Keratinocyte (primary cell): ENCODE measurements at regions not wholly inside any gene's neighbourhood (a gene's known extent, or its start where the extent isn't known, plus 50 kb on each side); places are given as distances from the start of the nearest gene placed in this dataset.

Experiments
- DNase-seq: peaks from one replicate; pipeline ENCODE4 v3.0.0-alpha.2; 2011; ENCODE audit warnings: low read depth, missing footprints, low spot score
- FAIRE-seq: peaks from 2 replicates; lab custom pipeline; 2011; peaks lifted over from hg19 to GRCh38; lab: Jason Lieb, UNC
- H2AFZ ChIP-seq: 2 replicates; pipeline ENCODE4 v1.6.0; 2012; ENCODE audit warnings: low read length, control low read depth, inconsistent platforms; ENCODE audit not compliant: control insufficient read depth
- H3K27ac ChIP-seq: 2 replicates; pipeline ENCODE4 v1.5.1; 2011; ENCODE audit warnings: low read length; ENCODE audit not compliant: control insufficient read depth, insufficient read depth
- H3K27me3 ChIP-seq: 3 replicates; pipeline ENCODE4 v1.6.0; 2011; ENCODE audit warnings: low read length; ENCODE audit not compliant: control insufficient read depth, insufficient read depth; ENCODE audit errors: extremely low read depth
- H3K36me3 ChIP-seq, 2 experiments: 2 replicates in 1 of 2; 3 replicates in 1 of 2; pipeline ENCODE4 v1.5.1; 2011; ENCODE audit warnings: low read length in 2 of 2, mild to moderate bottlenecking in 1 of 2; ENCODE audit not compliant: control insufficient read depth in 2 of 2, insufficient read depth in 2 of 2; ENCODE audit errors: extremely low read depth in 1 of 2
- H3K4me1 ChIP-seq: 3 replicates; pipeline ENCODE4 v1.5.1; 2011; ENCODE audit warnings: low read length; ENCODE audit not compliant: control insufficient read depth, insufficient read depth; ENCODE audit errors: extremely low read depth
- H3K4me2 ChIP-seq: 3 replicates; pipeline ENCODE4 v1.6.0; 2011; ENCODE audit warnings: low read depth, low read length; ENCODE audit not compliant: control insufficient read depth, insufficient read depth; ENCODE audit errors: extremely low read depth
- H3K4me3 ChIP-seq, 3 experiments: fragments of 200-600 bp in 1 of 3; sonication (generic) in 1 of 3; 2 replicates in 2 of 3; 3 replicates in 1 of 3; pipeline ENCODE4 v1.5.1; 2011 to 2016; ENCODE audit warnings: low read length in 3 of 3, mild to moderate bottlenecking in 3 of 3, control low read depth in 2 of 3, inconsistent platforms in 1 of 3, low read depth in 1 of 3, mixed read lengths in 1 of 3, mixed run types in 1 of 3, moderate library complexity in 1 of 3; ENCODE audit not compliant: control insufficient read depth in 2 of 3, insufficient read depth in 2 of 3; ENCODE audit errors: extremely low read depth in 1 of 3
- H3K79me2 ChIP-seq: 2 replicates; pipeline ENCODE4 v1.6.0; 2012; ENCODE audit warnings: low read length; ENCODE audit not compliant: control insufficient read depth, insufficient read depth
- H3K9ac ChIP-seq: 3 replicates; pipeline ENCODE4 v1.6.0; 2011; ENCODE audit warnings: low read length; ENCODE audit not compliant: control insufficient read depth, insufficient read depth; ENCODE audit errors: extremely low read depth
- H3K9me1 ChIP-seq: 3 replicates; pipeline ENCODE4 v1.6.0; 2011; ENCODE audit warnings: low read length; ENCODE audit not compliant: control insufficient read depth, insufficient read depth; ENCODE audit errors: extremely low read depth
- H3K9me3 ChIP-seq: 2 replicates; pipeline ENCODE4 v1.5.1; 2012; ENCODE audit warnings: low read depth, low read length; ENCODE audit not compliant: control insufficient read depth
- H4K20me1 ChIP-seq: 3 replicates; pipeline ENCODE4 v1.6.0; 2011; ENCODE audit warnings: low read length; ENCODE audit not compliant: control insufficient read depth, insufficient read depth; ENCODE audit errors: extremely low read depth
- EZH2 ChIP-seq: IDR thresholded peaks from one replicate; pipeline ENCODE4 v1.6.1; 2012; ENCODE audit warnings: inconsistent platforms, mild to moderate bottlenecking, low read length, moderate library complexity
- dilution Hi-C: fragments of 300-500 bp; cut with MboI; formaldehyde crosslinking; loops from one replicate; pipeline ENCODE4 v1.7.0; 2020; ENCODE audit warnings: low sequenced_read_pairs; ENCODE audit not compliant: extremely low pct_ligation_motif_present
- TF ChIP-seq, protein P1 (sequence below), 3 experiments: IDR thresholded peaks in 1 of 3; conservative IDR thresholded peaks in 1 of 3; optimal IDR thresholded peaks in 1 of 3; 2 replicates in 2 of 3; 3 replicates in 1 of 3; pipeline versions ENCODE3 to v1.5.1; 2011; ENCODE audit warnings: low read length in 3 of 3, mild to moderate bottlenecking in 3 of 3, moderate library complexity in 2 of 3, control low read depth in 1 of 3, inconsistent platforms in 1 of 3; ENCODE audit not compliant: insufficient read depth in 2 of 3; ENCODE audit errors: extremely low read depth in 1 of 3

- H3K27me3 ChIP-seq: no peaks in the 10 kb centered on the region
- H3K9ac ChIP-seq: no peak overlapping the region
- H3K79me2 ChIP-seq: no peaks in the 10 kb centered on the region
- no peaks in the 10 kb centered on the region for H3K4me1 ChIP-seq
- H3K27ac ChIP-seq: no peak overlapping the region
- H3K9me3 ChIP-seq: no peaks in the 10 kb centered on the region
- no peaks in the 10 kb centered on the region for H3K36me3 ChIP-seq
- no peak overlapping the region for H3K4me3 ChIP-seq
- no peak for TF ChIP-seq EZH2
- TF ChIP-seq, protein P1, sequence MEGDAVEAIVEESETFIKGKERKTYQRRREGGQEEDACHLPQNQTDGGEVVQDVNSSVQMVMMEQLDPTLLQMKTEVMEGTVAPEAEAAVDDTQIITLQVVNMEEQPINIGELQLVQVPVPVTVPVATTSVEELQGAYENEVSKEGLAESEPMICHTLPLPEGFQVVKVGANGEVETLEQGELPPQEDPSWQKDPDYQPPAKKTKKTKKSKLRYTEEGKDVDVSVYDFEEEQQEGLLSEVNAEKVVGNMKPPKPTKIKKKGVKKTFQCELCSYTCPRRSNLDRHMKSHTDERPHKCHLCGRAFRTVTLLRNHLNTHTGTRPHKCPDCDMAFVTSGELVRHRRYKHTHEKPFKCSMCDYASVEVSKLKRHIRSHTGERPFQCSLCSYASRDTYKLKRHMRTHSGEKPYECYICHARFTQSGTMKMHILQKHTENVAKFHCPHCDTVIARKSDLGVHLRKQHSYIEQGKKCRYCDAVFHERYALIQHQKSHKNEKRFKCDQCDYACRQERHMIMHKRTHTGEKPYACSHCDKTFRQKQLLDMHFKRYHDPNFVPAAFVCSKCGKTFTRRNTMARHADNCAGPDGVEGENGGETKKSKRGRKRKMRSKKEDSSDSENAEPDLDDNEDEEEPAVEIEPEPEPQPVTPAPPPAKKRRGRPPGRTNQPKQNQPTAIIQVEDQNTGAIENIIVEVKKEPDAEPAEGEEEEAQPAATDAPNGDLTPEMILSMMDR (optimal IDR thresholded peaks at IDR 0.05 in 1 of 3, IDR thresholded peaks at IDR 0.05 in 1 of 3, conservative IDR thresholded peaks at IDR 0.05 in 1 of 3; ENCODE audit: extremely low read depth in 1 of 3, insufficient read depth in 2 of 3, low read length in 3 of 3): no peak
- H2AFZ ChIP-seq: no peak overlapping the region
- dilution Hi-C loops: no loop called here
- no peak overlapping the region for H3K4me2 ChIP-seq
- no peak for DNase-seq
- no peaks in the 10 kb centered on the region for H4K20me1 ChIP-seq
- H3K9me1 ChIP-seq: no peaks in the 10 kb centered on the region
- no peak for FAIRE-seq
These were observed 351.2 kb upstream of the PRR20A start for GRCh38 chr13:56789527-56789926.

DNA sequence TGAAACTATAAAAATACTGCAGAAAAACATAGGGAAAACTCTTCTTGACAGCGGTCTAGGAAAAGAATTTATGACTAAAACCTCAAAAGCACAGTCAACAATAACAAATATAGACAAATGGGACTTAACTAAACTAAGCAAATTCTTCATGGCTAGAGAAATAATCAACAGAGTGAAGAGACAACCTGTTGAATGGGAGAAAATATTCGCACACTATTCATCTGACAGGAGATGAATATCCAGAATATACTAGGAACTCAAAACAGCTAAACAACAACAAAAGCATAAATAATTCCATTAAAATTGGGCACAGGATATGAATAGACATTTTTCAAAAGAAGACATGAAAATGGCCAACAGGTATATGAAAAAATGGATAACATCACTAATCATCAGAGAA lies 303.6 kb upstream of the PRR20A start:
- FAIRE-seq (no peak), DNase-seq (no peak)
- no peak overlapping the region for H2AFZ ChIP-seq
- no peaks in the 10 kb centered on the region for H4K20me1 ChIP-seq
- no peak overlapping the region for H3K27ac ChIP-seq
- no peak overlapping the region for H3K4me2 ChIP-seq
- no peaks in the 10 kb centered on the region for H3K9me3 ChIP-seq
- no peaks in the 10 kb centered on the region for H3K27me3 ChIP-seq
- no peak overlapping the region for H3K9ac ChIP-seq
- no peaks in the 10 kb centered on the region for H3K4me1 ChIP-seq
- H3K79me2 ChIP-seq: no peaks in the 10 kb centered on the region
- no peak overlapping the region for H3K4me3 ChIP-seq
- no peak for TF ChIP-seq EZH2
- TF ChIP-seq, protein P1 (optimal IDR thresholded peaks at IDR 0.05 in 1 of 3, IDR thresholded peaks at IDR 0.05 in 1 of 3, conservative IDR thresholded peaks at IDR 0.05 in 1 of 3; ENCODE audit: extremely low read depth in 1 of 3, insufficient read depth in 2 of 3, low read length in 3 of 3): no peak
- dilution Hi-C loops: no loop called here
- H3K9me1 ChIP-seq: no peaks in the 10 kb centered on the region
- no peaks in the 10 kb centered on the region for H3K36me3 ChIP-seq
